HG03565 (cell line): ENCODE measurements at regions not wholly inside any gene's neighbourhood (a gene's known extent, or its start where the extent isn't known, plus 50 kb on each side); places are given as distances from the start of the nearest gene placed in this dataset.
"Not testable (repeated sequence)": the region's sequence is repeated elsewhere in the genome, so short reads cannot be mapped to it uniquely, and the experiment has no call there.

ENCODE experiments used
- ATAC-seq: cut with Tn5 transposase; IDR thresholded peaks from one replicate; pipeline ENCODE4 v1.9.1; 2021; ENCODE audit warnings: mild to moderate bottlenecking, moderate library complexity; ENCODE audit not compliant: unreplicated experiment

GRCh38 chr2:150859877-150860276, 372.4 kb upstream of the RND3 start:
- no peak for ATAC-seq

- ATAC-seq = no peak
Measured at GRCh38 chr2:150859162-150859561, 371.7 kb upstream of the RND3 start.

- ATAC-seq = no peak
Measured at GRCh38 chr2:150858382-150858781, 370.9 kb upstream of the RND3 start.

GRCh38 chr2:150856596-150857281, 369.3 kb upstream of the RND3 start:
- no peak for ATAC-seq

GRCh38 chr2:150853263-150853662, 365.8 kb upstream of the RND3 start:
- ATAC-seq = no peak

GRCh38 chr2:150850641-150851040, 363.2 kb upstream of the RND3 start:
- no peak for ATAC-seq

- ATAC-seq = no peak
Measured at GRCh38 chr2:150847578-150847977, 360.1 kb upstream of the RND3 start.

GRCh38 chr2:150846691-150847090, 359.2 kb upstream of the RND3 start:
- ATAC-seq = no peak

- ATAC-seq = no peak
Measured at GRCh38 chr2:150832686-150833085, 345.2 kb upstream of the RND3 start.

- no peak for ATAC-seq
Measured at GRCh38 chr2:150824118-150824517, 336.7 kb upstream of the RND3 start.

GRCh38 chr2:150817422-150817821, 330.0 kb upstream of the RND3 start:
- no peak for ATAC-seq

GRCh38 chr2:150812664-150813367, 325.3 kb upstream of the RND3 start:
- no peak for ATAC-seq

GRCh38 chr2:150812066-150812465, 324.6 kb upstream of the RND3 start:
- no peak for ATAC-seq

GRCh38 chr2:150811259-150811855, 323.9 kb upstream of the RND3 start:
- ATAC-seq = no peak

- ATAC-seq = no peak
Measured at GRCh38 chr2:150809103-150809502, 321.6 kb upstream of the RND3 start.

- no peak for ATAC-seq
Measured at GRCh38 chr2:150806336-150806735, 318.9 kb upstream of the RND3 start.

- no peak for ATAC-seq
Measured at GRCh38 chr2:150803689-150804398, 316.4 kb upstream of the RND3 start.

GRCh38 chr2:150802635-150803034, 315.2 kb upstream of the RND3 start:
- no peak for ATAC-seq

GRCh38 chr2:150796236-150796635, 308.8 kb upstream of the RND3 start:
- ATAC-seq = not testable (repeated sequence)

GRCh38 chr2:150792780-150793300, 305.4 kb upstream of the RND3 start:
- no peak for ATAC-seq

GRCh38 chr2:150791567-150791966, 304.1 kb upstream of the RND3 start:
- ATAC-seq = no peak
